OCI-M2 (cell line): ENCODE measurements at regions not wholly inside any gene's neighbourhood (a gene's known extent, or its start where the extent isn't known, plus 50 kb on each side); places are given as distances from the start of the nearest gene placed in this dataset.
"Not testable (repeated sequence)": the region's sequence is repeated elsewhere in the genome, so short reads cannot be mapped to it uniquely, and the experiment has no call there.

ENCODE experiments used
- DNase-seq: peaks from one replicate; lab custom pipeline; 2025; ENCODE audit not compliant: unreplicated experiment; lab: John Stamatoyannopoulos, UW

- no peak for DNase-seq
Measured at GRCh38 chr14:89534902-89535685, 118.1 kb upstream of the FOXN3 start.

GRCh38 chr14:89533766-89534165, 116.7 kb upstream of the FOXN3 start:
- no peak for DNase-seq

DNA sequence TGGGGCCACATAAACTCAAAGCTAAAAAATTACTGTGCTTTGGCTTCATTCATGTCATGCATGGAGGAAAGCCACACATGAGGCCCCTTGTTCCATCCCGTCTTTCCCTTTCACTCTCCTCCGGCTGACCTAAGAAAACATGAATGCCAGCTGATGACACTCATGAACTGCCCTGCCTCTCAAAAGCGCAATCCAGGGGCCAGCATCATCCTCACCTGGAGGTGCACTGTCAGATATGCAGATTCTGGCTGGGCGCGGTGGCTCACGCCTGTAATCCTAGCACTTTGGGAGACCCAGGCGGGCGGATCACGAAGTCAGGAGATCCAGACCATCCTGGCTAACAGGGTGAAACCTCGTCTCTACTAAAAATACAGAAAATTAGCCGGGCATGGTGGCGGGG, 116.1 kb upstream of the FOXN3 start:
- no peak for DNase-seq

DNA sequence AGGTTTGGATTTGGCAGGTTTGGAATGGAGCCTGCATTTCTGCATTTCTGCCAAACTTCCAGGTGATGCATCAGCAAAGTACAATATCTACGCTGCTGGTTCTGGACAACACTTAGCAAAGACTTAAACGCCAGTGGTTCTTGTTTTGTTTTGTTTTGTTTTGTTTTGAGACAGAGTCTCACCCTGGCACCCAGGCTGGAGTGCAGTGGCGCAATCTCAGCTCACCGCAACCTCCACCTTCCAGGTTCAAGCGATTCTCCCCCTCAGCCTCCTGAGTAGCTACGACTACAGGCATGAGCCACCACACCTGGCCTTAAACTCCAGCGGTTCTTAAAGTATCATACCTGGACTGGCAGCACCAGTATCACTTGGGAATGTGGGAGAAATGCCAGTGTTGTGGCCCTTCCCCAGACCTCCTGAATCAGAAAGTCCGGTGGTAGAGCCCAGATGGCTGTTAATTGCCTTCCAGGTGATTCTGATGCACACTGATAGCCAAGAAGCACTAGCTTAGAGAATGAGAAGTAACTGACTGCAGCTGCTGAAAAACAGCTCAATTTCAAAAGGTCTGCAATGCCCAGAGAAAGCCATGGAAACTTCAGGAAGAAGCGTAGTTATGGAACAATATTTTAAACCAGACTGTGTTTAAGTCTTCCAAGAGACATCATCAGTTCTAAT, 114.8 kb upstream of the FOXN3 start:
- no peak for DNase-seq

GRCh38 chr14:89524990-89525667, 108.1 kb upstream of the FOXN3 start:
- DNase-seq, result no peak

GRCh38 chr14:89524412-89524811, 107.4 kb upstream of the FOXN3 start:
- no peak for DNase-seq

DNA sequence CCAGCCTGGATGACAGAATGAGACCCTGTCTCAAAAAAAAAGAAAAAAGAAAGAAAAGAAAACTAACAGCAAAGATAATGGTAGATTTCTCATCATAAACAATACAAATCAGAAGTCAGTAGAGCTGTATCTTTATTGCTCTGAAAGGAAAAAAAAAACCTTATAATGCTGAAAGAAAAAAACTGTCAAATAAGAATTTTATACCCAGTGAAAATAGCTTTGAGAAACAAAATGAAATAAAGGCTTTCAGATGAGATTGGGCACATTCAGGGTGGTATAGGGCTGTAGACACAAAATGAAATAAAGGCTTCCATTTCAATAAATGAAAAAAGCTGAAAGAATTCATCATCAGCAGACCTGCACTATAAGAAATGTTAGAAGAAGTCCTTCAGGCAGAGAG, 105.0 kb upstream of the FOXN3 start:
- DNase-seq, result no peak

GRCh38 chr14:89519040-89519439, 102.0 kb upstream of the FOXN3 start:
- no peak for DNase-seq

- no peak for DNase-seq
Measured at GRCh38 chr14:89516173-89516572, 99.1 kb upstream of the FOXN3 start.

GRCh38 chr14:89514601-89515000, 97.6 kb upstream of the FOXN3 start:
- DNase-seq, result no peak

GRCh38 chr14:89509891-89510290, 92.9 kb upstream of the FOXN3 start:
- no peak for DNase-seq

- DNase-seq, result no peak
Measured at GRCh38 chr14:89508863-89509262, 91.8 kb upstream of the FOXN3 start.

DNA sequence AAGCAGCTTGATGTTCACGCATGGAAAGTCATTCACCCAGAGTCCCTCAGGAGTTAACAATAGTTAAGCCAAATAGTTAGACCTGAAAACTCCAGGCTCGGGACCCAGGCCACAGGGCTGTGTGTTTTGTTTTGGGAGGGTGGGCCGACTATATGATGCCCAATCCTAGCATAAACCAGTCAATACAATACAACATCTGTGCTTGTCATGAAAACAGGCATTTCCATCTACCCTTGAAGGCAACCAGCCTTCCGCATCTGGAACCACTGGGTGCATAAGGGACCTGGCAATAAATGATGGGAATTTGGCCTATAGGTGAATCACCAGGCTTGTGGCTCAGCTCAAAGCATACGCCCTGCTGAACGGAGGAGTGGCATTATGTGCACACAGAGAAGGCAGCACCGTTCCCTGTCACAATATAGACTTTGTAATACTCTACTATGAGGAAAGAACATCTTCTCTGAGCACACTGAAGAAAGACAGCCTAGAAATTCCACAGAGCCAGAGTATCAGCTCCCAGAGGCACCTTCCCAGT, 91.0 kb upstream of the FOXN3 start:
- DNase-seq, result no peak

DNA sequence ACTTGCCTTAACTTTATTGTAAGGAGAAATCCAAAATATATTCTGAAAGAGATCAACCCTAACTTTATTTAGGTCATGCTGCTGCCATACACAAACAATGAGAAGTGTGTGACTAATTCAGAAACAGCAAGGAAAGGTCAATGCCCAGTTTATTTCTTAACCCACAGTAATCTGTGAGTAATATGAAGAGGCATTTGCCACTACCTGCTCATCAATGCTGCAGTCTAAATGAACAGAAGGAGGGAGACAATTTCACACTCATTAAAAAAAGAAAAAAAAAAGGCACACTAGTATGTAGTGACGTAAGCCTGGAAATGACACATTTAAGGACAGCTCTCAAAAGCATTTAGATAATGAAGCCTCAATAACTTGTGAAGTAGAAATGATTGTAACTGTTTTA, 90.5 kb upstream of the FOXN3 start:
- no peak for DNase-seq

GRCh38 chr14:89506891-89507452, 89.9 kb upstream of the FOXN3 start:
- DNase-seq, result not testable (repeated sequence)

- DNase-seq, result no peak
Measured at GRCh38 chr14:89504602-89505313, 87.7 kb upstream of the FOXN3 start.

- no peak for DNase-seq
Measured at GRCh38 chr14:89504091-89504490, 87.1 kb upstream of the FOXN3 start.

- no peak for DNase-seq
Measured at GRCh38 chr14:89503431-89503996, 86.5 kb upstream of the FOXN3 start.

DNA sequence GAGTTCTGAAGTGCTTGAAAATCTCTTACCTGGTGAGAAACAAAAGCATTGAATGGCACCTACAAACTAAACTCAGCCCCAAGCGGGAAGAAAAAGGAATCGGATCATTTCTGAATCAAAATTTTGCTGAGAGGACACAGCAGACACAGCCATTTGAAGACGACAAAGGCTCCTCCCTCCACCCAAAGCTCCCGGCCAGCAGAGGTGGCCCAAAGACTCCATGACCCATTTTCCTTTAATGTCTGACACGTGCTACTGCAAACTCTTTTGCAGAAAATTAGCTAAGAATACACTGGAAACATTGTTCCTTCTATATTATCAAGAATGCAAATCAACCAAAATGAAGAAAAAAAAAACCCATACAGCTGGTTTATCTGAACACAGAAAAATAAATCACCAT, 85.9 kb upstream of the FOXN3 start:
- no peak for DNase-seq

DNA sequence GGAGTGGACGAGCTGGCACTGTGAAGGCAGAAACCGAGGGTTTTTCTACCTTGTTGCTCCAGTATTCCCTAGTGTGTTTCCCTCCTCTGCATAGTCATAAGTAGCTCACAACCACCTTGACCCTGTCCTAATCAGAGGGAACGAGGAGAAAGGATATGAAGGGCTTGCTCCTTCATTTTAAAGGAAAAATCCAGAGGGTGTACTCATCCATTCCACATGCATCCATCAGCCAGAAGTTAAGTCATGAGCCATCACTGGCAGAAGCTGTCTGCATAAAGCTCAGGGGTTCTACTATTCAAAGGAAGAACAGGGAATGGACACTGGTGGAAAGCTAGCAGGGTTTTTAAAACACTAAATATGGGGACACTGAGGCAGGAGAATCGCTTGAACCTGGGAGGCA, 84.3 kb upstream of the FOXN3 start:
- no peak for DNase-seq

- no peak for DNase-seq
Measured at GRCh38 chr14:89500303-89500702, 83.3 kb upstream of the FOXN3 start.
